ENCODE measurements at regions not wholly inside any gene's neighbourhood (a gene's known extent, or its start where the extent isn't known, plus 50 kb on each side); places are given as distances from the start of the nearest gene placed in this dataset.

- H3K36me3 ChIP-seq, result no peaks in the 10 kb centered on the region
- no peak overlapping the region for H3K27ac ChIP-seq
- TF ChIP-seq CTCF (IDR thresholded peaks at IDR 0.05), result no peak
- no peak overlapping the region for H3K4me3 ChIP-seq
- no peak overlapping the region for H3K9ac ChIP-seq (ENCODE audit: low read depth in 2 of 2, low read length in 2 of 2)
- intact Hi-C loops (cut with DNase I), result no loop called here
- no peaks in the 10 kb centered on the region for H3K9me3 ChIP-seq
- no peaks in the 10 kb centered on the region for H3K27me3 ChIP-seq
- DNase-seq, result no peak
- no peaks in the 10 kb centered on the region for H3K4me1 ChIP-seq
Measured at GRCh38 chr7:112622159-112622715, 141.4 kb downstream of the LSMEM1 start.

- no peaks in the 10 kb centered on the region for H3K27me3 ChIP-seq
- no peak overlapping the region for H3K9ac ChIP-seq (ENCODE audit: low read depth in 2 of 2, low read length in 2 of 2)
- no peaks in the 10 kb centered on the region for H3K4me1 ChIP-seq
- H3K4me3 ChIP-seq, result no peak overlapping the region
- no peak for DNase-seq
- TF ChIP-seq CTCF (IDR thresholded peaks at IDR 0.05), result no peak
- H3K36me3 ChIP-seq, result no peaks in the 10 kb centered on the region
- no peaks in the 10 kb centered on the region for H3K9me3 ChIP-seq
- intact Hi-C loops (cut with DNase I), result no loop called here
- H3K27ac ChIP-seq, result no peak overlapping the region
Measured at GRCh38 chr7:112624416-112624815, 143.6 kb downstream of the LSMEM1 start.

- Histone ChIP-seq H3K36me3 (no peaks in the 10 kb centered on the region), H3K27ac (no peak overlapping the region), H3K9ac (ENCODE audit: low read depth in 2 of 2, low read length in 2 of 2) (no peak overlapping the region), H3K27me3 (no peaks in the 10 kb centered on the region), H3K4me3 (no peak overlapping the region), H3K9me3 (no peaks in the 10 kb centered on the region), H3K4me1 (no peaks in the 10 kb centered on the region)
- intact Hi-C loops (cut with DNase I), result no loop called here
- TF ChIP-seq CTCF (IDR thresholded peaks at IDR 0.05), result no peak
- DNase-seq, result no peak
Measured at GRCh38 chr7:112630565-112630964, 149.8 kb downstream of the LSMEM1 start.

GRCh38 chr7:112634107-112634506, 153.3 kb downstream of the LSMEM1 start:
- no peak overlapping the region for H3K9ac ChIP-seq (ENCODE audit: low read depth in 2 of 2, low read length in 2 of 2)

GRCh38 chr7:112635742-112636141, 154.5 kb downstream of the TMEM168 start:
- no peak overlapping the region for H3K4me3 ChIP-seq
- H3K36me3 ChIP-seq, result no peaks in the 10 kb centered on the region
- no peaks in the 10 kb centered on the region for H3K27me3 ChIP-seq
- no peak for TF ChIP-seq CTCF (IDR thresholded peaks at IDR 0.05)
- intact Hi-C loops (cut with DNase I), result no loop called here
- no peaks in the 10 kb centered on the region for H3K4me1 ChIP-seq
- H3K27ac ChIP-seq, result no peak overlapping the region
- no peak for DNase-seq
- H3K9me3 ChIP-seq, result no peaks in the 10 kb centered on the region
- H3K9ac ChIP-seq (ENCODE audit: low read depth in 2 of 2, low read length in 2 of 2), result no peak overlapping the region

More at GRCh38 chr7:112634107-112634506, 153.3 kb downstream of the LSMEM1 start:
- H3K27ac ChIP-seq, result no peak overlapping the region
- DNase-seq, result no peak
- TF ChIP-seq CTCF (IDR thresholded peaks at IDR 0.05), result no peak
- H3K9me3 ChIP-seq, result no peaks in the 10 kb centered on the region
- no peaks in the 10 kb centered on the region for H3K36me3 ChIP-seq
- H3K4me1 ChIP-seq, result no peaks in the 10 kb centered on the region
- no peak overlapping the region for H3K4me3 ChIP-seq
- H3K27me3 ChIP-seq, result no peaks in the 10 kb centered on the region
- intact Hi-C loops (cut with DNase I), result no loop called here

Data from colonic mucosa (tissue), 4 donors.